Activated naive CD8-positive, alpha-beta T cell treated with anti-CD3 and anti-CD28 coated beads, Interleukin-2, amount 10 ng/mL, durations not matched to agents 7 days and 5 days (primary cell): ENCODE measurements at regions not wholly inside any gene's neighbourhood (a gene's known extent, or its start where the extent isn't known, plus 50 kb on each side); places are given as distances from the start of the nearest gene placed in this dataset.
"Not testable (repeated sequence)": the region's sequence is repeated elsewhere in the genome, so short reads cannot be mapped to it uniquely, and the experiment has no call there.

Experiments
- ATAC-seq: fragments of 150-1000 bp; cut with Tn5 transposase; one replicate; pipeline ENCODE4 v1.10.0; 2021; ENCODE audit warnings: low read depth, moderate library complexity
- POLR2A ChIA-PET: fragments of 350-600 bp; sonication (Branson Sonifier 250); formaldehyde crosslinking; loops from one replicate; lab custom pipeline; 2021; ENCODE audit warnings: antibody characterized with exemption; lab: Charles Lee
- DNase-seq: peaks from one replicate; pipeline ENCODE4 v3.0.0; 2021
- H3K27ac Mint-ChIP-seq: one replicate; pipeline ENCODE4 v1.8.0; 2022; ENCODE audit warnings: mild to moderate bottlenecking, mixed read lengths
- H3K27me3 Mint-ChIP-seq: one replicate; pipeline ENCODE4 v1.8.0; 2022; ENCODE audit warnings: mild to moderate bottlenecking, moderate library complexity, mixed read lengths
- H3K36me3 Mint-ChIP-seq: one replicate; pipeline ENCODE4 v1.8.0; 2021; ENCODE audit warnings: mild to moderate bottlenecking, mixed read lengths
- H3K4me1 Mint-ChIP-seq: one replicate; pipeline ENCODE4 v1.8.0; 2021; ENCODE audit warnings: mixed read lengths
- H3K4me3 Mint-ChIP-seq: one replicate; pipeline ENCODE4 v1.8.0; 2022; ENCODE audit warnings: mild to moderate bottlenecking, moderate library complexity, mixed read lengths
- H3K9me3 Mint-ChIP-seq: one replicate; pipeline ENCODE4 v1.8.0; 2021; ENCODE audit warnings: mixed read lengths

GRCh38 chr10:55601690-55602478, 759.2 kb downstream of the ZWINT start:
- H3K4me1 Mint-ChIP-seq, H3K27me3 Mint-ChIP-seq, DNase-seq, POLR2A ChIA-PET, H3K4me3 Mint-ChIP-seq, ATAC-seq, H3K9me3 Mint-ChIP-seq, H3K27ac Mint-ChIP-seq, H3K36me3 Mint-ChIP-seq: not testable (repeated sequence)

- Mint-ChIP-seq H3K4me1 (no peaks in the 10 kb centered on the region), H3K4me3 (no peak overlapping the region), H3K27me3 (no peaks in the 10 kb centered on the region), H3K27ac (no peak overlapping the region), H3K9me3 (peaks cover 4% of the 10 kb centered on the region), H3K36me3 (no peaks in the 10 kb centered on the region)
- ATAC-seq (no peak), DNase-seq (no peak)
- POLR2A ChIA-PET = no interaction called here
Measured at GRCh38 chr10:55551603-55552002, 750.6 kb upstream of the PCDH15 start.

GRCh38 chr10:55550236-55550635, 749.2 kb upstream of the PCDH15 start:
- H3K4me3 Mint-ChIP-seq = no peak overlapping the region
- peaks cover 4% of the 10 kb centered on the region for H3K9me3 Mint-ChIP-seq
- no peaks in the 10 kb centered on the region for H3K27me3 Mint-ChIP-seq
- ATAC-seq (no peak), DNase-seq (no peak)
- POLR2A ChIA-PET = no interaction called here
- no peak overlapping the region for H3K27ac Mint-ChIP-seq
- H3K36me3 Mint-ChIP-seq = no peaks in the 10 kb centered on the region
- H3K4me1 Mint-ChIP-seq = no peaks in the 10 kb centered on the region

GRCh38 chr10:55537497-55537896, 736.5 kb upstream of the PCDH15 start:
- H3K36me3 Mint-ChIP-seq, H3K4me1 Mint-ChIP-seq, POLR2A ChIA-PET, H3K9me3 Mint-ChIP-seq, DNase-seq, ATAC-seq, H3K27ac Mint-ChIP-seq, H3K27me3 Mint-ChIP-seq, H3K4me3 Mint-ChIP-seq: not testable (repeated sequence)

- POLR2A ChIA-PET = no interaction called here
Measured at GRCh38 chr10:55519264-55519663, 718.2 kb upstream of the PCDH15 start.

GRCh38 chr10:55518416-55518815, 717.4 kb upstream of the PCDH15 start:
- H3K9me3 Mint-ChIP-seq, H3K4me3 Mint-ChIP-seq, H3K4me1 Mint-ChIP-seq, H3K27ac Mint-ChIP-seq, H3K27me3 Mint-ChIP-seq, ATAC-seq, H3K36me3 Mint-ChIP-seq, DNase-seq, POLR2A ChIA-PET: not testable (repeated sequence)

More at GRCh38 chr10:55519264-55519663, 718.2 kb upstream of the PCDH15 start:
- DNase-seq = no peak
- ATAC-seq = no peak
- Mint-ChIP-seq H3K9me3 (no peaks in the 10 kb centered on the region), H3K4me3 (no peak overlapping the region), H3K36me3 (no peaks in the 10 kb centered on the region), H3K27ac (no peak overlapping the region), H3K27me3 (no peaks in the 10 kb centered on the region), H3K4me1 (no peaks in the 10 kb centered on the region)

- no peaks in the 10 kb centered on the region for H3K36me3 Mint-ChIP-seq
- DNase-seq (no peak), ATAC-seq (no peak)
- H3K9me3 Mint-ChIP-seq = no peaks in the 10 kb centered on the region
- no peak overlapping the region for H3K4me3 Mint-ChIP-seq
- H3K27me3 Mint-ChIP-seq = no peaks in the 10 kb centered on the region
- POLR2A ChIA-PET = no interaction called here
- no peak overlapping the region for H3K27ac Mint-ChIP-seq
- no peaks in the 10 kb centered on the region for H3K4me1 Mint-ChIP-seq
Measured at GRCh38 chr10:55509168-55509567, 708.1 kb upstream of the PCDH15 start.

- POLR2A ChIA-PET = no interaction called here
- Mint-ChIP-seq H3K4me1 (no peaks in the 10 kb centered on the region), H3K36me3 (no peaks in the 10 kb centered on the region), H3K27me3 (no peaks in the 10 kb centered on the region), H3K9me3 (no peaks in the 10 kb centered on the region), H3K27ac (no peak overlapping the region), H3K4me3 (no peak overlapping the region)
- ATAC-seq (no peak), DNase-seq (no peak)
Measured at GRCh38 chr10:55500931-55501559, 700.0 kb upstream of the PCDH15 start.

GRCh38 chr10:55497893-55498499, 697.0 kb upstream of the PCDH15 start:
- Mint-ChIP-seq H3K27me3 (no peaks in the 10 kb centered on the region), H3K27ac (no peak overlapping the region), H3K4me3 (no peak overlapping the region), H3K9me3 (no peaks in the 10 kb centered on the region), H3K4me1 (no peaks in the 10 kb centered on the region), H3K36me3 (no peaks in the 10 kb centered on the region)
- DNase-seq = no peak
- POLR2A ChIA-PET = no interaction called here
- ATAC-seq = no peak

- POLR2A ChIA-PET = no interaction called here
Measured at GRCh38 chr10:55495555-55495954, 694.5 kb upstream of the PCDH15 start.

GRCh38 chr10:55491712-55492111, 690.7 kb upstream of the PCDH15 start:
- no peak overlapping the region for H3K4me3 Mint-ChIP-seq
- no peaks in the 10 kb centered on the region for H3K27me3 Mint-ChIP-seq
- POLR2A ChIA-PET = no interaction called here
- H3K9me3 Mint-ChIP-seq = peaks cover 2% of the 10 kb centered on the region
- ATAC-seq (no peak), DNase-seq (no peak)
- H3K4me1 Mint-ChIP-seq = no peaks in the 10 kb centered on the region
- no peak overlapping the region for H3K27ac Mint-ChIP-seq
- H3K36me3 Mint-ChIP-seq = no peaks in the 10 kb centered on the region

More at GRCh38 chr10:55495555-55495954, 694.5 kb upstream of the PCDH15 start:
- no peaks in the 10 kb centered on the region for H3K4me1 Mint-ChIP-seq
- no peak overlapping the region for H3K27ac Mint-ChIP-seq
- ATAC-seq (no peak), DNase-seq (no peak)
- H3K4me3 Mint-ChIP-seq = no peak overlapping the region
- no peaks in the 10 kb centered on the region for H3K9me3 Mint-ChIP-seq
- H3K27me3 Mint-ChIP-seq = no peaks in the 10 kb centered on the region
- no peaks in the 10 kb centered on the region for H3K36me3 Mint-ChIP-seq

- Mint-ChIP-seq H3K27ac (no peak overlapping the region), H3K4me1 (no peaks in the 10 kb centered on the region), H3K36me3 (no peaks in the 10 kb centered on the region), H3K4me3 (no peak overlapping the region), H3K9me3 (peaks cover 12% of the 10 kb centered on the region), H3K27me3 (no peaks in the 10 kb centered on the region)
- DNase-seq (no peak), ATAC-seq (no peak)
- POLR2A ChIA-PET = no interaction called here
Measured at GRCh38 chr10:55485827-55486226, 684.8 kb upstream of the PCDH15 start.

- POLR2A ChIA-PET = no interaction called here
- DNase-seq (no peak), ATAC-seq (no peak)
- Mint-ChIP-seq H3K9me3 (peaks cover 3% of the 10 kb centered on the region), H3K4me3 (no peak overlapping the region), H3K27me3 (no peaks in the 10 kb centered on the region), H3K27ac (no peak overlapping the region), H3K4me1 (no peaks in the 10 kb centered on the region), H3K36me3 (no peaks in the 10 kb centered on the region)
Measured at GRCh38 chr10:55476129-55476528, 675.1 kb upstream of the PCDH15 start.

GRCh38 chr10:55474258-55474657, 673.2 kb upstream of the PCDH15 start:
- POLR2A ChIA-PET = no interaction called here
- Mint-ChIP-seq H3K9me3 (peaks cover 2% of the 10 kb centered on the region), H3K36me3 (no peaks in the 10 kb centered on the region), H3K27me3 (no peaks in the 10 kb centered on the region), H3K4me3 (no peak overlapping the region), H3K4me1 (no peaks in the 10 kb centered on the region), H3K27ac (no peak overlapping the region)
- ATAC-seq = no peak
- DNase-seq = no peak
